ENCODE measurements at regions not wholly inside any gene's neighbourhood (a gene's known extent, or its start where the extent isn't known, plus 50 kb on each side); places are given as distances from the start of the nearest gene placed in this dataset.

DNA sequence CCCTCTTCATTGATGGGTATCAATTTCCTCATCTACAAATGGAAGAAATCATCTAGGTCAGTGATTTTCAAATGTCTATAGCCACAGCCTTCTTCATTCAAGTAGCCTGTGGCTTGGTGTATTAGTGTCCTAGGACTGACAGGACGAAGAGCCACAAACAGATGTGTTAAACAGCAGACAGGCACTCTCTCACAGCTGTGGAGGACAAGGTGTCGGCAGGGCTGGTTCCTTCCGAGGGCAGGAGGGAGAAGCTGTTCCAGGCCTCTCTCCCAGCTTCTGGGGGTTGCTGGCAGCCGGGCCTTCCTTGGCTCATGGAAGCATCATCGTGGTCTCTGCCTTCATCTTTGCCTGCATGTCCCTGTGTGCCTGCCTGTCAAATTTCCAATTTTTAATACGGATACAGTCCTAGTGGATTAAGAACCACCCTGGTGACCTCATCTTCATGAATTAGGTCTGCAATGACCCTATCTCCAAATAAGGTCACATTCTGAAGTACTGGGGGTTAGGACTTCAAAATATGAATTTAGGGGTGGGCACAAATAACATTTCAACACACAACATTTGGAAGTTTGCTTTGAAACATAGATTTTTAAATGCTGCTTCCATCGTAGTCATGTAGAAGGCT is 86.5 kb downstream of the PTGR3 start:
- H3K27me3 ChIP-seq = no peaks in the 10 kb centered on the region
- H3K4me1 ChIP-seq = no peaks in the 10 kb centered on the region
- H3K9me3 ChIP-seq = no peaks in the 10 kb centered on the region
- TF ChIP-seq, protein P1, sequence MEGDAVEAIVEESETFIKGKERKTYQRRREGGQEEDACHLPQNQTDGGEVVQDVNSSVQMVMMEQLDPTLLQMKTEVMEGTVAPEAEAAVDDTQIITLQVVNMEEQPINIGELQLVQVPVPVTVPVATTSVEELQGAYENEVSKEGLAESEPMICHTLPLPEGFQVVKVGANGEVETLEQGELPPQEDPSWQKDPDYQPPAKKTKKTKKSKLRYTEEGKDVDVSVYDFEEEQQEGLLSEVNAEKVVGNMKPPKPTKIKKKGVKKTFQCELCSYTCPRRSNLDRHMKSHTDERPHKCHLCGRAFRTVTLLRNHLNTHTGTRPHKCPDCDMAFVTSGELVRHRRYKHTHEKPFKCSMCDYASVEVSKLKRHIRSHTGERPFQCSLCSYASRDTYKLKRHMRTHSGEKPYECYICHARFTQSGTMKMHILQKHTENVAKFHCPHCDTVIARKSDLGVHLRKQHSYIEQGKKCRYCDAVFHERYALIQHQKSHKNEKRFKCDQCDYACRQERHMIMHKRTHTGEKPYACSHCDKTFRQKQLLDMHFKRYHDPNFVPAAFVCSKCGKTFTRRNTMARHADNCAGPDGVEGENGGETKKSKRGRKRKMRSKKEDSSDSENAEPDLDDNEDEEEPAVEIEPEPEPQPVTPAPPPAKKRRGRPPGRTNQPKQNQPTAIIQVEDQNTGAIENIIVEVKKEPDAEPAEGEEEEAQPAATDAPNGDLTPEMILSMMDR (IDR thresholded peaks at IDR 0.05) = no peak
- no peak for TF ChIP-seq POLR2AphosphoS5 (IDR thresholded peaks at IDR 0.05)
- no peak for TF ChIP-seq POLR2A (IDR thresholded peaks at IDR 0.05)
- TF ChIP-seq EP300 (IDR thresholded peaks at IDR 0.05) = no peak
- H3K27ac ChIP-seq = no peak overlapping the region
- H3K36me3 ChIP-seq = no peaks in the 10 kb centered on the region
- peak; percentile 28 to 31 for DNase-seq (ENCODE audit: low spot score in 2 of 2)
- WGBS = 76% methylated on average over 7 of the region's 7 CpGs
- H3K4me3 ChIP-seq = no peak overlapping the region

DNA sequence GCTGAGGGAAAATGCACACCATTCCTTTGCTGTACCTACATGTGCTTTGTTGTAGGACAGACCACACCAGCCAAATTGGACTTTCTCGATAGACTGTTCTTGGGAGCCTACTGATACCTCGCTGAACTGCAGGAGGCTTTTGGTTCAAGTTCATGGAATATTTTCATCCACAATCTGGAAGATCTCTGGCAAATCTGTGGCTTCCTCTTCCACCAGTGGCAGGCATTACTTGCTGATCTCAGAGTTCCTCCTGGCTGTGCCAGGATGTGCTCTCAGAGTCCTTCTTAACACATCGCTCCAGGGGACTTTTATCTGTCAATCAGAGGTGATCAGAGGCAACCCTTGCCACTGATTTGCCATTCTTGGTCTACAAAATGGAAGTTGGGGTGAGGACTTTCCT is 87.7 kb downstream of the PTGR3 start:
- H3K27ac ChIP-seq = no peak overlapping the region
- DNase-seq (ENCODE audit: low spot score in 2 of 2) = peak in 1 of 2 donors; percentile 2
- H3K9me3 ChIP-seq = no peaks in the 10 kb centered on the region
- no peak for TF ChIP-seq EP300 (IDR thresholded peaks at IDR 0.05)
- TF ChIP-seq POLR2AphosphoS5 (IDR thresholded peaks at IDR 0.05) = no peak
- TF ChIP-seq, protein P1 (IDR thresholded peaks at IDR 0.05) = no peak
- TF ChIP-seq POLR2A (IDR thresholded peaks at IDR 0.05) = no peak
- H3K36me3 ChIP-seq = no peaks in the 10 kb centered on the region
- 49% methylated on average over 3 of the region's 3 CpGs for WGBS
- no peaks in the 10 kb centered on the region for H3K27me3 ChIP-seq
- H3K4me3 ChIP-seq = no peak overlapping the region
- H3K4me1 ChIP-seq = no peaks in the 10 kb centered on the region

DNA sequence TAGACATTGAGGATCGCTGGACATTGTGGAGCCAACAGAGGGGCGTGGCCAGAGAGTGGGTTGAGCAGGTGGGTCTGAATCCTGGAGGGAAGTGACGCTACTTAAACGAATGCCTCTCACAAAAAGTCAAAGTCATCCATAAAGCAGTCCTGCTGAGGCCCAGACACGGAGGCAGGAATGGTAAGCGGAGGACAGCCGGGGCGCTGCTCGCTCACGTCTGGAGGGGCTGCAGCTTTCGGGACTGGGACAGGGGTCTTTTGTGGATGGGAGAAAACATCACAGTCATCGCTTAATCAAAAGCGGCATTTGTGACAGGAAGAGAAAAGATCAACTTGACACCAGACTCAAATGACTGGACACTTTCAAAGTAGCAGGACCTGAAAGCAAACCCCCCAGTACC is 88.4 kb downstream of the PTGR3 start:
- Histone ChIP-seq H3K4me3 (no peak overlapping the region), H3K36me3 (no peaks in the 10 kb centered on the region), H3K27ac (no peak overlapping the region), H3K27me3 (no peaks in the 10 kb centered on the region), H3K9me3 (no peaks in the 10 kb centered on the region), H3K4me1 (peaks cover 2% of the 10 kb centered on the region)
- WGBS = 92% methylated on average over 13 of the region's 13 CpGs
- TF ChIP-seq, protein P1 (IDR thresholded peaks at IDR 0.05) = no peak
- TF ChIP-seq POLR2AphosphoS5 (IDR thresholded peaks at IDR 0.05) (no peak), EP300 (IDR thresholded peaks at IDR 0.05) (no peak), POLR2A (IDR thresholded peaks at IDR 0.05) (no peak)
- peak; percentile 27 to 56 for DNase-seq (ENCODE audit: low spot score in 2 of 2)

DNA sequence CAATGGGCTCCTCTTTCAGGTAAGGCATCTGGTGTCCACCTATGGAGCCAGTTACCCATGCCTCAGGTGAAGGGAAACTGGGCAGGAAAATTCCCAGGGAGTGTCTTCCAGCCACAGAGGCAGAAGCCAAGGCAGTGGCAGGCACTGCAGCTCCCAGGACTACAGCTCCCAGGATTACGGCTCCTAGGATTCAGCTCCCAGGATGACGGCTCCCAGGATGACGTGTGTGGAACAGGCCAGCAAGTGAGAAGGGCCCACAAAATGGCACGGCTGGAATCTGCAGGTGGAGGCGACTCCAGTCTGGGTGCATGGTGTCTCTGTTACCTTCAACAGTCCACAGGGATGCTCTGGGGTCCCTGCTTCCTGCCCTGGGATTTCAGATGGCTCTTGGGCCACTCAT is 92.1 kb downstream of the PTGR3 start:
- no CpG with 5 or more reads among the region's 5 CpGs for WGBS
- Histone ChIP-seq H3K9me3 (no peaks in the 10 kb centered on the region), H3K36me3 (no peaks in the 10 kb centered on the region), H3K27me3 (no peaks in the 10 kb centered on the region), H3K27ac (no peak overlapping the region), H3K4me1 (peaks cover 2% of the 10 kb centered on the region), H3K4me3 (no peak overlapping the region)
- TF ChIP-seq EP300 (IDR thresholded peaks at IDR 0.05) (no peak), POLR2AphosphoS5 (IDR thresholded peaks at IDR 0.05) (no peak), POLR2A (IDR thresholded peaks at IDR 0.05) (no peak)
- TF ChIP-seq, protein P1 (IDR thresholded peaks at IDR 0.05) = no peak
- peak; percentile 21 to 41 for DNase-seq (ENCODE audit: low spot score in 2 of 2)

DNA sequence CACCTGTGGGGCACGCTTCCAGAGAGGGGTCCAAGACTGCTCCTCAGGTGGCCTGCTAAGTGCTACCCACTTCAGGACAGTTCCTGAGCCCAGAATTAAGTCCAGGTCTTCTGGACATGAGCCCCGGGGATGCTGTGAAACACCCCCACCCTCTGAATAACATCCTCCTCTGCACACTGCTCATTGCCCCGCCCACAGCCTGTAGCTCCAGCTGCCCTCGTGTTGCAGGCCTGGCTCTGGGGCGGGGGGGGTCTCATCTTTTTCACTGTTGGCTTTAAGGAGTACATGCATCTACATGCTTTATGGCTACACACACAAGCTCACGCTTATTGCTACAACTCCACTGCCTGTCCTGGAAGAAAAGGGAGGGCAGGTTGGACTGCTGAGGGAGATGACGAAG is 92.8 kb downstream of the PTGR3 start:
- Histone ChIP-seq H3K9me3 (no peaks in the 10 kb centered on the region), H3K27ac (no peak overlapping the region), H3K4me3 (no peak overlapping the region), H3K27me3 (peaks cover 1% of the 10 kb centered on the region), H3K36me3 (no peaks in the 10 kb centered on the region), H3K4me1 (peaks cover 2% of the 10 kb centered on the region)
- no peak for TF ChIP-seq POLR2AphosphoS5 (IDR thresholded peaks at IDR 0.05)
- TF ChIP-seq, protein P1 (IDR thresholded peaks at IDR 0.05) = no peak
- no peak for TF ChIP-seq EP300 (IDR thresholded peaks at IDR 0.05)
- TF ChIP-seq POLR2A (IDR thresholded peaks at IDR 0.05) = no peak
- no peak for DNase-seq (ENCODE audit: low spot score in 2 of 2)
- WGBS = 44% methylated on average over 7 of the region's 7 CpGs
